Stimulated activated CD4-positive, alpha-beta T cell treated with anti-CD3 and anti-CD28 coated beads, TNF-alpha, amount 100 ng/mL, for 48 hours (primary cell): ENCODE measurements at regions not wholly inside any gene's neighbourhood (a gene's known extent, or its start where the extent isn't known, plus 50 kb on each side); places are given as distances from the start of the nearest gene placed in this dataset.
"Not testable (repeated sequence)": the region's sequence is repeated elsewhere in the genome, so short reads cannot be mapped to it uniquely, and the experiment has no call there.

Experiments used
- DNase-seq, 3 donors: peaks; one replicate each; pipeline ENCODE4 v3.0.0-alpha.2; 2020; ENCODE audit warnings: low read depth in 3 of 3

DNA sequence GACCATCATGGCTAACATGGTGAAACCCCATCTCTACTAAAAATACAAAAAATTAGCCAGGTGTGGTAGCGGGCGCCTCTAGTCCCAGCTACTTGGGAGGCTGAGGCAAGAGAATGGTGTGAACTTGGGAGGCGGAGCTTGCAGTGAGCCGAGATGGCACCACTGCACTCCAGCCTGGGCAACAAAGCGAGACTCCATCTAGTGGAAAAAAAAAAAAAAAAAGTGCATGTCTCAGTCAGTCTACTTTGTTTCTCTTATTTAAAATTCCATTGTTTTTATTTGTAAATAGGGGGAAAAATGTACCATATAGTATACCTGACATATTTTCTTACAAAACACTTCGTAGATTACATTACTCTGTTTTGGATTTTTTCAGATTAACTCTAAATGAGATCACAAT is 1471.4 kb downstream of the SUCLG1 start:
- DNase-seq: not testable (repeated sequence)

DNA sequence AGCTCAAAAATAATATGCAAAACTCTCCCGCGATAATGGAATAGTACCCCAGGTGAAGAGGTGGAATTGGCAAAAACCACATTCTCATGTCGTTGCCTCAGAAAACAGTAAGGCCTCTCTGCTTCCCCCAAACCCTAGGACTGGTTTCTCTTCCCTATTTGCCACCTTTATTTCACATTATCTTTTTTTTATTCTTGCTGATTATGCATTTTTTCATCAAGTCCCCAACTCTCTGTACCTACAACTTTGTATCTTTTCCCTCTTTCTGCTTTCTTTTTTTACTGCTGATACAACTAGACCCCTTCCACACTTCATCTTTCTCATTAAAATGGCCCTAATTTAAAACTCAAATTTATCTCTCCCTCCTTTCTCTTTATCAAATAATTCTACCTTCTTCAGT is 1472.2 kb downstream of the SUCLG1 start:
- DNase-seq: no peak

DNA sequence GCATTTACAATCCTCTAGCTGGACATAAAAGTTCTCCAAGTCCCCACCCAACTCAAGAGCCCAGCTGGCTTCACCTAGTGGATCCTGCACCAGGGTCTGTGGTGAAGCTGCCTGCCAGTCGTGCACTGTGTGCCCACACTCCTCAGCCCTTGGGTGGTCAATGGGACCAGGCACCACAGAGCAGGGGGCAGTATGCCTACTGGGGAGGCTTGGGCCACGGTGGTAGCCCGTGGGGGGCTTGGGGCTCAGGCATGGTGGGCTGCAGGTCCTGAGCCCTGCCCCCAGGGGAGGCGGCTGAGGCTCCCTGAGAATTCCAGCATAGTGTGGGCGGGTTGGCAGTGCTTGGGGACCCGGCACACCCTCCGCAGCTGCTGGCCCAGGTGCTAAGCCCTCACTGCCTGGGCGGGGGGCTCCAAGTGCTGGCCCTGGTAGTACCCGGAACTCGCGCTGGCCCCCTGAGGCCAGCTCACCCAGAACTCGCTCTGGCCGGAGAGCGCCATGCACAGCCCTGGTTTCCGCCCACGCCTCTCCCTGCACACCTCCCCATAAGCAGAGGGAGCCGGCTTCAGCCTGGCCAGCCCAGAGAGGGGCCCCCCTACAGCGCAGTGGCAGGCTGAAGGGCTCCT is 1473.4 kb downstream of the SUCLG1 start:
- DNase-seq: no peak

DNA sequence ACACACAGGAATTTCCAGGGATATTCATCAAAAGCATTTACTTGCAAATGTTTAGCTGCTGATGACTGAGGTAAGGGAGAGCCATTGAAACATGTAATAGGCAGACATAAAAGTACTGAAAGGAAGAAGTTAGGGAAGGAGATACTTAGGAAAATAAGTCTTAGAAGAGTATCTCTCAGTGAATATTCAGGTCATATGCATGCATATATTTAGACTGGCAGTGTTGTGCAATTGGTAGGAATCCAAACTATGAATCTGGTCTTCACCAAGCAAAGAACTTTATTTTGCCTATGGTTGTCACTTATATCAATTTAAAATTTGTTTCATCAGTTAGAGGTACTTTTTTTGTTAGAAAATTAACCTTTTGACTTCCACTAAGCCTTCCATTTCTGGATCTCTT is 1490.7 kb downstream of the SUCLG1 start:
- no peak for DNase-seq

DNA sequence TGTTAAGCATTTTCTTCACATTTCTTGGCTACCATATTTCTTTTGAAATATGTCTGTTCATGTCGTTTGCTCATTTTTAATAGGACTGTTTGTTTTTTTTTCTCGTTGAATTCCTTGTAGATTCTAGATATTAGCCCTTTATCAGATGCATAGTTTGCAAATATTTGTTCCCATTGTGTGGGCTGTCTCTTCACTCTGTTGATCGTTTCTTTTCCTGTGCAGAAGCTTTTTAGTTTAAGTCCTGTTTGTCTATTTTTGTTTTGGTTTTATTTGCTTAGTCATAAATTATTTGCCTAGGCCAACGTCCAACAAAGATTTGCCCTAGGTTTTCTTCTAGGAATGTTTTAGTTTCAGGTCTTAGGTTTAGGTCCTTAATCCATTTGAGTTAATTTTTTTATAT is 1494.7 kb downstream of the SUCLG1 start:
- DNase-seq: no peak

DNA sequence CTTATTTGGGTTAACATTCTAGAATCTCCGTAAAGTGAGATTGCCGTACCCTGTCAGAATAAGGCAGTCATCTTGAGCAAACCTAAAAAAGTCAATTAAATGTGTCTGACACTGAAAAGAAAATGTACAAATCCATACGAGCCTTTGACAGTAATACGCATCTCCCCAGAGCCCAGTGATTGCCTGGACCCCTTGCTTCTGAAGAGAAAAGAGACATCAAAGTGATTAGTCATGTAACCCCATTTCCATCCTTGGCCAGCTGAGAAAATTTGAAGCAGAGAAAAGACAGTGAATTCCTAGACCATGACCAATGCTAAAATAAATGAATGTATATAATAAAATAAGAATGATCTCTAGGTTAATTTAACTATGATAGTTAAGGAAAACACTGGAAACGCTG is 1499.4 kb downstream of the SUCLG1 start:
- no peak for DNase-seq

DNA sequence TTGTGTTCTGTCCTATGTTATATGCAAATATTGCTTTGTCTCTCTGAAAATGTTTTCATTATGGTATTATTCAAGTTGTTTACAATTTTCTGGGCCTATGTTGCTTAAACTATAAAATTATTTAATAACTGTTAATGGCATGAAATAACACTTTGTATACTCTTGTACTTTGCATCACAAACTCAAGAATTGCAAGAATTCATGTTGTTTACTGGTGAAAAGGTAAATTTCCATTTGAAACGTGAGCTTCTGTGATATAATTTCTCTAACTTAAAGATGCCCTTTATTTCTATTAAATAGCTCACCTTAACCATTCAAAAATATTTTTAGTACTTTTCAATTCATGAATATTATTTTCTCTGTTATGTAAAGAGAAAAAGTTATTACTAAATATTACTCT is 1504.2 kb downstream of the SUCLG1 start:
- DNase-seq: no peak

DNA sequence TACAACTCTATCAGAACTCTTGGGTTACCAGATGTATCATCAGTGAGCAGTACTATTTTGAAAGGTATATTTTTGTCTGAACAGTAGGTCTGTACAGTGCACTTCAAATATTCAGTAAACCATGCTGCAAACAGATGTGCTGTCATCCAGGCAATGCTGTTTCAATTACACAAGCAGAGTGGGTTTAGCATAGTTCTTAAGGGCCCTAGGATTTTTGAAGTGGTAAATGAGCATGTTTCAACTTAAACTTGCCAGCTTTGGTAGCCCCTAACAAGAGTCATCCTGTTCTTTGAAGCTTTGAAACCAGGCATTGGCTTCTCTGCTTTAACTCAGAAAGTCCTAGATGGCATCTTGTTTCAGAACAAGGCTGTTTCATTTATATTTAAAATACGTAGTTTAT is 1519.9 kb downstream of the SUCLG1 start:
- DNase-seq: no peak

DNA sequence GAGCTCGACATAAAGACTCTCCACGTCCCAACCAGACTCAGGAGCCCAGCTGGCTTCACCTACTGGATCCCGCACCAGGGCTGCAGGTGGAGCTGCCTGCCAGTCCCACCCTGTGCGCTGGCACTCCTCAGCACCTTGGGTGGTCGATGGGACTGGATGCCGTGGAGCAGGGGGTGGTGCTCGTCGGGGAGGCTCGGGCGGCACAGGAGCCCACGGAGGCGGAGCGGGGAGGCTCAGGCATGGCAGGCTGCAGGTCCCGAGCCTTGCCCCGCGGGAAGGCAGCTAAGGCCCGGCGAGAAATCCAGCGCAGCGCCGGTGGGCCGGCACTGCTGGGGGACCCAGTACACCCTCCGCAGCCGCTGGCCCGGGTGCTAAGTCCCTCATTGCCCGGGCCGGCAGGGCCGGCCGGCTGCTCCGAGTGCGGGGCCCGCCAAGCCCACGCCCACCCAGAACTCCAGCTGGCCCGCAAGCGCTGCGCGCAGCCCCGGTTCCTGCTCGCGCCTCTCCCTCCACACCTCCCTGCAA is 1520.7 kb downstream of the SUCLG1 start:
- DNase-seq: not testable (repeated sequence)

DNA sequence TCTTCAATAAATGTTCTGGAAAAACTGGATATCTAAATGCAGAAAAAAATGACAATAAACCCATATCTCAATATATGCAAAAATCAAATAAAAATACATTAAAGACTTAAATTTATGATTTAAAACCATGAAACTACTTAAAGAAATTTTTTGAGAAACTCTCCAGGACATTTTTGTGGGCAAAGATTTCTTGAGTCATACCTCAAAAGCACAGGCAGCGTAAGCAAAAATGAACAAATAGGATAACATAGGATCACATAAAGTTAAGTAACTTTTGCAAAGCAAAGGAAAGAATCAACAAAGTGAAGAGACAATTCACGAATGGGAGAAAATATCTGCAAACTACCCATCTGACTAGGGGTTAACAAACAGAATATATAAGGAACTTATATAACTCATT is 1545.5 kb downstream of the SUCLG1 start:
- no peak for DNase-seq

DNA sequence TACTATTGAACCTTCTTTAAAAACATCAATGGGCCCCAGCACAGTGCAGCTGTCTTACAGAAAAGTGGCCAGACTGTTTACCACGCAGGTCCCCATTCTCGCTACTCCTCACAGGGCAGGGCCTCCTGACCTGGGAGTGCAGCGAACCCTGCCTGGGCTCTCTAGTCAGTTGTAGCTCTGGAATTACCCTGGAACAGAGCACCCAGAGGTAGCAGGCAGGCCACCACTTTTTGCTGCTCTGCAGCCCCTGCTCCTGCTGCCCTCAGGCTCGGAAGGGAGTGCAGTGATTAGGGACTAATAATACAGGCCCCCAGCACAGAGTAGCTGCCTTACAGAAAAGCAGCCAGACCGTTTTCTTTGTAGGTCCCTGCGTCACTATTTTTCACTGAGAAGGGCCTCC is 1563.0 kb downstream of the SUCLG1 start:
- DNase-seq: no peak

DNA sequence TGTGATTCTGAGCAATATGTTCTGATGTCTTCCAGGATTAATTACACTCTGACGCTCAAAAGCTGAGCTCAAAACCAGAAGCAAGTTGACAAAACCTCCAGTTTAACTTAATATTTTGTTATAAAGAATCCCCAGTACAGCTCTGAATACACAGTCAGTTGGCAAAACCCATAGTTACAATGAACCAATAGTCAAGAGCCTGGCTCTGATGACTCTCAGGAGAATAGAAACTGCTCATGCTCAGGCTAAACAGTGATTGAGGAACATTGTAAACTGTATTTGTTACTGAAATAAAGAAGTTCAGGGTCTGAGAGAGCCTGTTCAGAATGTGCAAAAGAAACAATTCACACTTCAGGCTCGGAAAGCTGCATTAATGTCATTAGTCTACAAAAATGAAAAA is 1565.9 kb downstream of the SUCLG1 start:
- DNase-seq: no peak

DNA sequence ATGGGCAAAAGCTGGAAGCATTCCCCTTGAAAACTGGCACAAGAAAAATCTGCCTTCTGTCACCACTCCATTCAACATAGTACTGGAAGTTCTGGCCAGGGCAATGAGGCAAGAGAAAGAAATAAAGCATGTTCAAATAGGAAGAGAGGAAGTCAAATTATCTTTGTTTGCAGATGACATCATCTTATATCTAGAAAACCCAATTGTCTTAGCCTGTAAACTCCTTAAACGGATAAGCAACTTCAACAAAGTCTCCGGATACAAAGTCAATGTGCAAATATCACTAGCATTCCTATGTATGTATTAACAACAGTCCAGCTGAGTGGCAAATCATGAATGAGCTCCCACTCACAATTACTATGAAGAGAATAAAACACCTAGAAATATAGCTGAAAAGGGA is 1579.3 kb downstream of the SUCLG1 start:
- DNase-seq: no peak

DNA sequence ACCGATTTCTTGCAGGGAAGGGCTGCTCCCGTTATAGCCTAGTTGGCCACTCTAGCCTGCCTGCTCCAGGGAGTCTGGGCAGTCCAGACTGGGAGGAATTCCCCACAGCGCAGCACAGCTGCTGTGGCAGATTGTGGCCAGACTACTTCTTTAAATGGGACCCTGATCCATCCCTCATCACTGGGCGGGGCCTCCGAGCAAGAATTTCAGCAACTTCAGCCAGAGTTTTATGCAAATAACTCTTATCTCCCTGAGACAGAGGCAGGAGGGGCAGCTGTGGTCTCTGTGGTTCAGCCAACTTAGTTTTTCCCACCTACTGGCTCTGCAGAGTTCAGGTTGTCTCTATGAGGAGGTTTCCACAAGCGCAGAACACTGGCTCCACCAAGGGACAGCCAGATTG is 1583.2 kb downstream of the SUCLG1 start:
- DNase-seq: no peak

DNA sequence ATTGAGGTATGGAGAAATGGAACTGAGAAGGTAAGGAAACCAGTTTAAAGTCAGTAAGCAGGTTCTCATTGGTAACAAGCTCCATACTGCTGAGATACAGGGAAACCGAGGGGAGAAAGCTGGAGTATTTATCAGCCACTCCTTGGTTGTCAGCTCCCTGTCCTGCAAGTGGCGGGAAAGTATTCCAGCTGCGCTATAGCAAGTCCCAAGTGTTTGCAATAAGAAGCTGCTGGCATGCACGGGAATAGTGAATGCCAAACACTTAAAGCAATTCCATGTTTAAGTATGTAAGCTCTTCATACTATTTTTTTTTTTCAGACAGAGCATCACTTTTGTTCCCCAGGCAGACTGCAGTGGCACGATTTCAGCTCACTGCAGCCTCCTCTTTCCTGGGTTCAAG is 1601.1 kb downstream of the SUCLG1 start:
- DNase-seq: no peak

DNA sequence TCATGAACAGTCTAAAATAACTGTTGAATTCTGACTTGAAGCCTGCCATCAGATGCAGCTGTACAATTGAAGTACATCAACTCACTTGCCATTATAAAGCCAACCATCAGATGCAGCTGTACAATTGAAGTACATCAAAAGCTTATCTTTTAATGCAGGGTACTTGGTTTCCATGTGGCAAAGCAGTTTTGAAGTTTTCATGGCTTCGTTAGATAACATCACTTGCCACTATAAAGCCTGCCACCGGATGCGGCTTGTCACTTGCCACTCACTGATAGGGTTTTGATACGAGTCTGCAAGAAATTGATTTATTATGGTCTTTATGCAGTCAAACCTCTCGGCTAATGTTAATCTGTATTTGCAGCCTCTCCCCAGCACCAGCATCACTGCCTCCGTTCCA is 1605.8 kb downstream of the SUCLG1 start:
- DNase-seq: no peak

DNA sequence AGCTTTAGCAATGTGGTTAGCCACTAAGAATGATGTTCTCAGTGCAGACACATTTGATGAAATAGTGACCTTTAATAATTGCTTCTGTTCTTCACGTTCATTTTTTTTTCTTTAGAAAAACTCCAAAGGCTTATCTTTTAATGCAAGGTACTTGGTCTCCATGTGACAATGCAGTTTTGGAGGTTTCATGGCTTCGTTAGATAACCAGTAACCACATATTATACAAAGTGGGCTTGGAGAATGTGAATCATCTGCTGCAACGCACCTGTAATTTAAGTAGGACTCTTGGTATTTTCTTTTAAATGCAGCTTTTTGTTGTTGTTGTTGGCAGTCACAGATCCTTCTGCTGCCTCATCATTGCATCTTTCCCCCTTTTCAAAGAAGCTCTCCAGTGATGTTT is 1606.3 kb downstream of the SUCLG1 start:
- DNase-seq: no peak

DNA sequence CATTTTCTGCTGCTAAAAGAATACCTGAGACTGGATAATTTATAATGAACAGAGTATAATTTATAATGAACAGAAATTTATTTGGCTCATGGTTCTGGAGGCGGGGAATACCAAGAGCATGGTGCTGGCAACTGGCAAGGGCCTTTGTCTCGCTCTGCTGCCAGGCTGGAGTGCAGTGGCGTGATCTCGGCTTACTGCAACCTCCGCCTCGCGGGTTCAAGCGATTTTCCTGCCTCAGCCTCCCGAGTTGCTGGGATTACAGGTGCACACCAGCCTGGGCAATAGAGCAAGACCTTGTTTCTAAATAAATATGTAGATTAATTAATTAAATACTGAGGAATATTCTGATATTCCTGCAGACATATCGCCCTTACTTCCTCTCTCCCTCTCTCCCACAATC is 1610.8 kb downstream of the SUCLG1 start:
- no peak for DNase-seq

DNA sequence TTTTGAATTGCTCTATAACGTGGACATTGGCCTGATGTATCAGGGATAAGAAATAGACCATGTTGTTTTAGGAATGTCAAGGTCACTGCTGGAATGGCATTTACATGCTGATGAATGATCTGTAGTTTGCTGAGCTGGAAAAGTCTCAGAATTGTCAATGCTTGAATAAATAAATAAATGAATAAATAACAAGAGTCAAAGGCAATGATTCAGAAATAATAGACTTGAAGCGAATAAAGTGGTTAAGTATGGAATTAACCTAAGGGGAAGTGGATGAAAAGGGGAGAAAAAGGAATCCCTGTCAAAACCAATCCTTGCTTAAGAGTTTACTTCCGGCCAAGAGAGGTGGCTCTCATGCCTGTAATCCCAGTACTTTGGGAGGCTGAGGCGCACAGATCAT is 1620.0 kb downstream of the SUCLG1 start:
- no peak for DNase-seq

DNA sequence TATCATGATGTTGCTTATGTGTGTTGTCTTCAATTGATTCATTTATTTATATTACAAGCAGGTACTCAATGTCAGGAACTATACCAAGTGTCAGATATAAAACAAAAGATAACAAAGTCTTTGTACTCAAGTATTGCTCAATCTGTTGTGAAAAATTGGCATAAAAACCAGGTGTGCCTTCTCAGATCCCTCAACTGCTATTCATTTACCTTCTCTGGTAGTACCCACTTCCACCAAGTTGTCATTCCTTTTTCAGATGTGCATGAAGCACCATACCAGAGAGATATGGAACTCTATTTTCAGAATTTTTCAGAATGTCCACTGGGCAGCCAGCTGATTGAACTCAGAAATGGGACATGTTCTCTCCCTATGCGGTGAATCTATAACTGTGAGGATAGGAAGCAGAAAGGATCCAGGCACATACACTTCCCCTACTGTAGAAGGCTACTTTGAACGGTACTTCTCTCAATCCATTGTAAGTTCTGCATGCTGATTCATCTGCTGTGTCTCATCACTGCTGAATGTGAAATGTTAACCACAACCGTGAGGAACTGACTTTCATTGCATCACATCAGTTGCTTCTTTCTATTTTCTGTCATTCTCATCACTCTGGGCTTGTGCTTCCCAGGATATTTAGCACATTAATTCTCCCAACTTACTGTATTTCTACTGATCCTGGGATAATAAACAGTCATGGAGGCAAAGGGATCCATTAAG is 1621.3 kb downstream of the SUCLG1 start:
- no peak for DNase-seq

DNA sequence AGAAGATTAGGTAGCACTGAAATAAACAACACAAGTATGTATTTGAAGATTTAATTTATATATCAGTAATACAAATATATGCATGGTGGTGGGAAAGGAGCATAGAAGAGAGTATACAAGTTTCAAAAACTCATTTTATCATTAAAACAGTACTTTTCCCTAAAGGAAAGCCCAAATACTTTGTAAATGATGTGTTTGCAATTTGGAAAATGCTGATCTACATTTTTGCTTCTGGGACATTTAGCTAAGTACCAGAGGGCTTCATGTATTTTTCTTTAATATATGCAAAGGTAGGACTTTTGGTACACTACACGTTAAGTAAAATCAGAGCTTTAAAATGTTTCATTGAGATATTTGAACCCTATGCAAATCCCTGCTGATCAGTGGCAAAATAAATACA is 1624.2 kb downstream of the SUCLG1 start:
- DNase-seq: no peak

DNA sequence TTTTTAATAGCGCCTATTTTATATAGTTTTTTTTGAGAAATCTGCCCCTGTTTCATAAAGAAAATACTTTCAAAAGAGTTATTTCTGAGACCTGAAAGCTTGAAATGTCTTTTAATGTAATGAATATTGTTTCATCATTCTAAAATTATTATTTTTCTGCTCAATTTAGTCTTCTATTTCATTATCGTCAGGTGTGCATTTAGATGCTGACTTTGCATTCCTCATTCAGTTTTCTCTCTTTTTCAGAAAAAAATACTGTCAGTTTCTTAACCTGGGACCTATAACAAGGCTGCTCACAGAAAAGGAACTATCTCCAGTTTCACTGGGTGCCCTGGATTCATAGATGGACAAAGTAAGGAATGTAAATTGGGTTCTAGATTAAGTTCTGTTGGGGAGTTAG is 1631.7 kb downstream of the SUCLG1 start:
- no peak for DNase-seq

DNA sequence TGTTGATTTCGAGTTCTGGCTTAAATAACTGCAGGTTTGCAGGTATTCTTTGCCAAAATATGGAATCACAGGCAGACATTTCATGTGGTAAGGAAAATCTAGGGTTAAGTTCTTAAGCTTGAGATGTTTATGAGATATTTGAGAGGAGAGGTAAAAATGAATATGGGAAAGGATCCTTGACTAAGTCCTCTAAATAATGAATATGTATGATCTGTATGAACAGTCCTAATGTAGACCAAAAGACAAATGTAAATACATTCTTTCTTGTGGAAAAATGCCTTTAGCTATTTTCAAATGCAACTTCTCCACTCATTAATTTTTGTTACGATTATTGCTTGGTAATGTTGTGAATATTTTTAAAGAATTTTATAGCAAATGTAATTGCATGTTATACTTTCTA is 1632.6 kb downstream of the SUCLG1 start:
- no peak for DNase-seq
